ENCODE measurements at regions not wholly inside any gene's neighbourhood (a gene's known extent, or its start where the extent isn't known, plus 50 kb on each side); places are given as distances from the start of the nearest gene placed in this dataset.
"Not testable (repeated sequence)": the region's sequence is repeated elsewhere in the genome, so short reads cannot be mapped to it uniquely, and the experiment has no call there.

- POLR2A ChIA-PET: no interaction called here
- Histone ChIP-seq H3K27ac (ENCODE audit: extremely low read depth, low read depth, low read length) (no peak overlapping the region), H3K4me3 (ENCODE audit: low read depth, low read length) (no peak overlapping the region), H3K4me1 (ENCODE audit: control insufficient read depth, insufficient read depth, low read length) (no peaks in the 10 kb centered on the region), H3K36me3 (ENCODE audit: control insufficient read depth in 2 of 2, insufficient read depth in 1 of 2, low read length in 2 of 2) (no peaks in the 10 kb centered on the region), H3K9me3 (ENCODE audit: control insufficient read depth, insufficient read depth, low read depth, low read length) (no peaks in the 10 kb centered on the region)
- TF ChIP-seq ZNF473 (tag by site-specific recombination; IDR thresholded peaks at IDR 0.05) (no peak), ZNF354C (tag by site-specific recombination; IDR thresholded peaks at IDR 0.05; ENCODE audit: borderline replicate concordance, low read depth) (no peak), ZNF664 (tag by site-specific recombination; IDR thresholded peaks at IDR 0.05) (no peak), ZNF426 (tag by site-specific recombination; IDR thresholded peaks at IDR 0.05) (no peak), ZBTB7A (tag by site-specific recombination; IDR thresholded peaks at IDR 0.05; ENCODE audit: low read depth) (no peak), ZSCAN30 (tag by site-specific recombination; IDR thresholded peaks at IDR 0.05) (no peak), ZNF521 (tag by site-specific recombination; IDR thresholded peaks at IDR 0.05) (no peak), PRDM6 (tag by site-specific recombination; IDR thresholded peaks at IDR 0.05) (no peak), PATZ1 (tag by site-specific recombination; IDR thresholded peaks at IDR 0.05) (no peak), ZNF114 (tag by site-specific recombination; IDR thresholded peaks at IDR 0.05) (no peak), ZNF629 (tag by site-specific recombination; IDR thresholded peaks at IDR 0.05) (no peak), TSHZ1 (tag by site-specific recombination; IDR thresholded peaks at IDR 0.05; ENCODE audit: borderline replicate concordance) (no peak), SALL2 (tag by site-specific recombination; IDR thresholded peaks at IDR 0.05; ENCODE audit: borderline replicate concordance) (no peak), ZNF830 (tag by site-specific recombination; IDR thresholded peaks at IDR 0.05; ENCODE audit: low read depth) (no peak), ZNF311 (tag by site-specific recombination; IDR thresholded peaks at IDR 0.05; ENCODE audit: borderline replicate concordance) (no peak)
- CTCF ChIA-PET: no interaction called here
Measured at GRCh38 chr6:11885159-11885558, 106.6 kb upstream of the ADTRP start.

GRCh38 chr6:11883471-11883870 is 104.9 kb upstream of the ADTRP start:
- POLR2A ChIA-PET; H3K36me3 ChIP-seq (ENCODE audit: control insufficient read depth in 2 of 2, insufficient read depth in 1 of 2, low read length in 2 of 2); H3K27ac ChIP-seq (ENCODE audit: extremely low read depth, low read depth, low read length); H3K4me1 ChIP-seq (ENCODE audit: control insufficient read depth, insufficient read depth, low read length); H3K4me3 ChIP-seq (ENCODE audit: low read depth, low read length); CTCF ChIA-PET; H3K9me3 ChIP-seq (ENCODE audit: control insufficient read depth, insufficient read depth, low read depth, low read length): not testable (repeated sequence)
- TF ChIP-seq ZNF146 (tag by site-specific recombination; IDR thresholded peaks at IDR 0.05): 0 out of 2 replicates have a peak, but pooled peaks have one; percentile 11

GRCh38 chr6:11880156-11880555 is 101.6 kb upstream of the ADTRP start:
- POLR2A ChIA-PET; H3K27ac ChIP-seq (ENCODE audit: extremely low read depth, low read depth, low read length); CTCF ChIA-PET; H3K9me3 ChIP-seq (ENCODE audit: control insufficient read depth, insufficient read depth, low read depth, low read length); H3K4me1 ChIP-seq (ENCODE audit: control insufficient read depth, insufficient read depth, low read length); H3K36me3 ChIP-seq (ENCODE audit: control insufficient read depth in 2 of 2, insufficient read depth in 1 of 2, low read length in 2 of 2); H3K4me3 ChIP-seq (ENCODE audit: low read depth, low read length): not testable (repeated sequence)
